Left lung (tissue), 4 donors: ENCODE measurements at regions not wholly inside any gene's neighbourhood (a gene's known extent, or its start where the extent isn't known, plus 50 kb on each side); places are given as distances from the start of the nearest gene placed in this dataset.
A peak's percentile ranks its signal among the peaks of the same experiment; 100 is the strongest.

ENCODE experiments used
- ATAC-seq: fragments of 200-7000 bp; cut with Tn5 transposase; one replicate; pipeline ENCODE4 v1.9.1; 2020; ENCODE audit warnings: moderate library complexity
- DNase-seq, 4 donors: peaks; one replicate each; pipeline ENCODE4 v3.0.0-alpha.2; 2013 to 2020
- H3K27ac ChIP-seq, 2 donors: fragments of 200-600 bp; sonication (generic) in 1 of 2; one replicate each; pipeline versions ENCODE4 v1.5.0 to v1.8.0; 2020 to 2021
- H3K27me3 ChIP-seq, 2 donors: fragments of 200-600 bp; sonication (generic) in 1 of 2; one replicate each; pipeline versions ENCODE4 v1.5.0 to v1.8.0; 2020 to 2021
- H3K36me3 ChIP-seq, 2 donors: fragments of 200-600 bp; sonication (generic) in 1 of 2; one replicate each; pipeline versions ENCODE4 v1.5.0 to v1.8.0; 2020 to 2021
- H3K4me1 ChIP-seq, 2 donors: fragments of 200-600 bp; one replicate each; pipeline ENCODE4 v1.8.0; 2021
- H3K4me3 ChIP-seq, 2 donors: fragments of 200-600 bp; sonication (generic) in 1 of 2; one replicate each; pipeline versions ENCODE4 v1.5.0 to v1.8.0; 2020 to 2021; ENCODE audit warnings: mild to moderate bottlenecking in 1 of 2
- H3K9me3 ChIP-seq, 2 donors: fragments of 200-600 bp; sonication (generic) in 1 of 2; one replicate each; pipeline versions ENCODE4 v1.5.0 to v1.8.0; 2020 to 2021
- CTCF ChIP-seq, 2 donors: fragments of 200-600 bp; sonication (generic) in 1 of 2; IDR thresholded peaks; one replicate each; pipeline versions ENCODE4 v1.5.0 to v1.8.0; 2021; ENCODE audit warnings: antibody characterized with exemption in 2 of 2
- intact Hi-C, 2 donors: fragments of 100-400 bp; cut with DNase I; formaldehyde crosslinking; loops; one replicate each; pipeline versions ENCODE4 v1.11.2 to v1.14.2; 2022
- donor health status: DM: no; HTN: yes; CAD: no.
- donor health status: DM: no; HTN: no; CAD: no.

- no peaks in the 10 kb centered on the region for H3K36me3 ChIP-seq
- no peaks in the 10 kb centered on the region for H3K27me3 ChIP-seq
- no peak for TF ChIP-seq CTCF (IDR thresholded peaks at IDR 0.05)
- intact Hi-C loops, result no loop called here
- H3K9me3 ChIP-seq, result no peaks in the 10 kb centered on the region
- H3K4me1 ChIP-seq, result no peaks in the 10 kb centered on the region
- H3K27ac ChIP-seq, result no peak overlapping the region
- no peak overlapping the region for H3K4me3 ChIP-seq
- ATAC-seq (no peak), DNase-seq (peak in 2 of 4 donors; percentile 50)
These were observed 202.8 kb upstream of the PRNP start for GRCh38 chr20:4483486-4483885.

GRCh38 chr20:4480104-4480503 is 206.2 kb upstream of the PRNP start:
- Histone ChIP-seq H3K27ac (no peak overlapping the region), H3K9me3 (no peaks in the 10 kb centered on the region), H3K4me3 (no peak overlapping the region), H3K36me3 (no peaks in the 10 kb centered on the region), H3K4me1 (no peaks in the 10 kb centered on the region), H3K27me3 (no peaks in the 10 kb centered on the region)
- no peak for DNase-seq
- intact Hi-C loops, result no loop called here
- TF ChIP-seq CTCF (IDR thresholded peaks at IDR 0.05), result no peak
- ATAC-seq, result no peak

- no peak for ATAC-seq
- no peak overlapping the region for H3K4me3 ChIP-seq
- no peak for DNase-seq
- no peaks in the 10 kb centered on the region for H3K36me3 ChIP-seq
- intact Hi-C loops, result no loop called here
- H3K27me3 ChIP-seq, result peaks cover 0 to 4% of the 10 kb centered on the region in 2 donors
- H3K4me1 ChIP-seq, result no peaks in the 10 kb centered on the region
- TF ChIP-seq CTCF (IDR thresholded peaks at IDR 0.05), result no peak
- H3K27ac ChIP-seq, result no peak overlapping the region
- no peaks in the 10 kb centered on the region for H3K9me3 ChIP-seq
These were observed 209.3 kb upstream of the PRNP start for GRCh38 chr20:4476903-4477500.

- peaks cover 0 to 4% of the 10 kb centered on the region in 2 donors for H3K27me3 ChIP-seq
- intact Hi-C loops, result no loop called here
- ATAC-seq, result no peak
- no peak for TF ChIP-seq CTCF (IDR thresholded peaks at IDR 0.05)
- no peak for DNase-seq
- no peaks in the 10 kb centered on the region for H3K36me3 ChIP-seq
- no peak overlapping the region for H3K4me3 ChIP-seq
- no peaks in the 10 kb centered on the region for H3K4me1 ChIP-seq
- H3K9me3 ChIP-seq, result no peaks in the 10 kb centered on the region
- no peak overlapping the region for H3K27ac ChIP-seq
These were observed 213.3 kb upstream of the PRNP start for GRCh38 chr20:4472906-4473305.

- H3K27ac ChIP-seq, result no peak overlapping the region
- ATAC-seq (no peak), DNase-seq (no peak)
- no peaks in the 10 kb centered on the region for H3K4me1 ChIP-seq
- intact Hi-C loops, result no loop called here
- H3K9me3 ChIP-seq, result no peaks in the 10 kb centered on the region
- peaks cover 0 to 4% of the 10 kb centered on the region in 2 donors for H3K27me3 ChIP-seq
- no peaks in the 10 kb centered on the region for H3K36me3 ChIP-seq
- H3K4me3 ChIP-seq, result no peak overlapping the region
- TF ChIP-seq CTCF (IDR thresholded peaks at IDR 0.05), result no peak
These were observed 215.0 kb upstream of the PRNP start for GRCh38 chr20:4471221-4471620.
